KMS-11 (cell line): ENCODE measurements at regions not wholly inside any gene's neighbourhood (a gene's known extent, or its start where the extent isn't known, plus 50 kb on each side); places are given as distances from the start of the nearest gene placed in this dataset.

Experiments used
- H2AFZ ChIP-seq: fragments of 200-600 bp; sonication (generic); 2 replicates; pipeline ENCODE4 v1.6.1; 2016; ENCODE audit warnings: antibody characterized with exemption, mixed run types, low read depth
- H3K27ac ChIP-seq: fragments of 200-600 bp; sonication (generic); 2 replicates; pipeline ENCODE4 v1.6.1; 2016; ENCODE audit warnings: mild to moderate bottlenecking, mixed run types
- H3K27me3 ChIP-seq: fragments of 200-600 bp; sonication (generic); 2 replicates; pipeline ENCODE4 v1.6.1; 2017; ENCODE audit warnings: mild to moderate bottlenecking, low read depth, mixed run types, moderate library complexity; ENCODE audit not compliant: insufficient read depth
- H3K36me3 ChIP-seq: fragments of 200-600 bp; sonication (generic); 2 replicates; pipeline ENCODE4 v1.6.1; 2017; ENCODE audit warnings: mild to moderate bottlenecking, mixed run types; ENCODE audit not compliant: insufficient read depth
- H3K4me1 ChIP-seq: fragments of 200-600 bp; sonication (generic); 2 replicates; pipeline ENCODE4 v1.6.1; 2016; ENCODE audit warnings: mild to moderate bottlenecking, low read depth, mixed run types; ENCODE audit not compliant: poor library complexity, severe bottlenecking
- H3K4me2 ChIP-seq: fragments of 200-600 bp; sonication (generic); 2 replicates; pipeline ENCODE4 v1.7.0; 2016; ENCODE audit warnings: mild to moderate bottlenecking, mixed run types
- H3K4me3 ChIP-seq: fragments of 200-600 bp; sonication (generic); IDR thresholded peaks from 2 replicates; pipeline ENCODE4 v1.6.1; 2017; ENCODE audit warnings: low read depth, low read length, mixed read lengths; ENCODE audit not compliant: insufficient read depth
- H3K79me2 ChIP-seq: fragments of 200-600 bp; sonication (generic); 2 replicates; pipeline ENCODE4 v1.6.1; 2016; ENCODE audit warnings: low read depth, mixed run types; ENCODE audit not compliant: insufficient read depth
- H3K9ac ChIP-seq: fragments of 200-600 bp; sonication (generic); 2 replicates; pipeline ENCODE4 v1.6.1; 2016; ENCODE audit warnings: mild to moderate bottlenecking, mixed run types
- H4K20me1 ChIP-seq: fragments of 200-600 bp; sonication (generic); 2 replicates; pipeline ENCODE4 v1.6.1; 2016; ENCODE audit warnings: mild to moderate bottlenecking, mixed run types; ENCODE audit not compliant: insufficient read depth
- TF ChIP-seq, protein P1 (sequence below): fragments of 200-600 bp; sonication (generic); conservative IDR thresholded peaks from 2 replicates; pipeline ENCODE4 v1.6.1; 2017; ENCODE audit warnings: low read depth, mild to moderate bottlenecking, antibody characterized with exemption, low read length, moderate library complexity, mixed read lengths

DNA sequence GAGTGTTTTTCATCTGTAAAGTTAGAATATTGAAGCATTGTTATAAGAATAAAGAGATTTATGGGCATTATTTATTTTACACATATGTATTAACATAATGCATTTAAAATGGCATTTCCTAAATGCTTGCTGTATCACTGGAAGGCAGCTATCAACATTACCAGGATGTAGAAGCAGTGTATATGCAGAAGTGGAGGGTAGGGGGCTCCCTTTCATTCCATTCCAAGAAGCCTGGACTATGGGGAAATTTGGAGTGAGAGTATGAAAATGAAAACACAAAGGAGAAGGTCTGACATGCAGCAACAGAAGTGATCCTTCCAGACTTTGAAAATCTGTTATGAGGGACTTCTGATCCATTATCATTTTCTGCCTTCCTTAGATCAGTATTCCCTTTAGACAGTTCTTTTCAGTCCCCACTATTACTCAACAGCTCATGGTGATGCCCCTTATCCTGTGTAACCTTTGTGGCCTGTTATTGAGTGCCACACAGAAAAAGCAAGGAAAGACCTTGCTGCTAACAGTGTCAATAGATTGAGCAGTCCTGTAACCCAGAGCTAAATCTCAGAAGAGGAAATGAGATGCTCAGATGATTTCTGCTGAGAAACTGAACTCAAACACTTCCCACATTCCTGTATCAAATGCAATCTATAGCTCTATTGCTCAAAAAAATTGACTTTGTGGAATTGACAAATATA is 216.6 kb downstream of the HNMT start:
- Histone ChIP-seq H3K9ac (no peak overlapping the region), H4K20me1 (no peaks in the 10 kb centered on the region), H3K27ac (no peak overlapping the region), H3K4me3 (no peak overlapping the region), H3K36me3 (no peaks in the 10 kb centered on the region), H3K4me1 (no peaks in the 10 kb centered on the region), H3K4me2 (no peak overlapping the region), H2AFZ (no peak overlapping the region), H3K79me2 (no peaks in the 10 kb centered on the region), H3K27me3 (no peaks in the 10 kb centered on the region)
- TF ChIP-seq, protein P1, sequence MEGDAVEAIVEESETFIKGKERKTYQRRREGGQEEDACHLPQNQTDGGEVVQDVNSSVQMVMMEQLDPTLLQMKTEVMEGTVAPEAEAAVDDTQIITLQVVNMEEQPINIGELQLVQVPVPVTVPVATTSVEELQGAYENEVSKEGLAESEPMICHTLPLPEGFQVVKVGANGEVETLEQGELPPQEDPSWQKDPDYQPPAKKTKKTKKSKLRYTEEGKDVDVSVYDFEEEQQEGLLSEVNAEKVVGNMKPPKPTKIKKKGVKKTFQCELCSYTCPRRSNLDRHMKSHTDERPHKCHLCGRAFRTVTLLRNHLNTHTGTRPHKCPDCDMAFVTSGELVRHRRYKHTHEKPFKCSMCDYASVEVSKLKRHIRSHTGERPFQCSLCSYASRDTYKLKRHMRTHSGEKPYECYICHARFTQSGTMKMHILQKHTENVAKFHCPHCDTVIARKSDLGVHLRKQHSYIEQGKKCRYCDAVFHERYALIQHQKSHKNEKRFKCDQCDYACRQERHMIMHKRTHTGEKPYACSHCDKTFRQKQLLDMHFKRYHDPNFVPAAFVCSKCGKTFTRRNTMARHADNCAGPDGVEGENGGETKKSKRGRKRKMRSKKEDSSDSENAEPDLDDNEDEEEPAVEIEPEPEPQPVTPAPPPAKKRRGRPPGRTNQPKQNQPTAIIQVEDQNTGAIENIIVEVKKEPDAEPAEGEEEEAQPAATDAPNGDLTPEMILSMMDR = no peak

DNA sequence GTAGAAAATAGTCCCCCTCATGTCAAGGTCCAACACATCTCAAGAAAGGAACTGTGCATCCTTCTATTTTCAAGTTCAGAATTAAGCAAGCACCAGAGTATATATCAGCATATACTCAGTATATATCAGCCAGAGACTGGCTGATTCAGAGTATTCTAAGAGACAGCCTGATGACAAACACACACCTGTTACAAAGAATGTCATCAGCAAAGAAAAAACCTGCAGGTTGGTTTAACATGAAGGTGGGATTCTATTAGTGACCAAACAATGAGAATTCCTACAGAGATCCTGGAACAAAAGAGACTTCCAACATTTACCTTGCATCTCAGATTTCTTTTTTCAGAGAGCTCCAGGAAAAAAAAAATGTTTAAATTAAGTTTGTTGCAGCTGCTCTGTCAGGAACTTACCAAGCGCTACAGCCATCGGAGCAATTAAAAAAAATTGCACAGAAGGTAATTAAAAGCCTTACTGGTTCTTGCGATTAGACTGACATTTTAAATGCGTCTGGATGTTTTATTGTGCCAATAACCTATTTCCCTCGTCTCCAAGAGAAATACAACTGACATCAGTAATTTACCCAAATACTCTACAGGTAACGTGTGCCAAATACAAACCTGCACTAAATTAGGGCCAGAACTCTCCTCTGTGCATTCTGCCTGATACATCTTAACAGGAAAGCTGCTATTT is 218.1 kb downstream of the HNMT start:
- Histone ChIP-seq H4K20me1 (no peaks in the 10 kb centered on the region), H3K4me2 (no peak overlapping the region), H3K27me3 (no peaks in the 10 kb centered on the region), H3K4me1 (no peaks in the 10 kb centered on the region), H2AFZ (no peak overlapping the region), H3K9ac (no peak overlapping the region), H3K36me3 (no peaks in the 10 kb centered on the region), H3K27ac (no peak overlapping the region), H3K4me3 (no peak overlapping the region), H3K79me2 (no peaks in the 10 kb centered on the region)
- TF ChIP-seq, protein P1 = no peak

DNA sequence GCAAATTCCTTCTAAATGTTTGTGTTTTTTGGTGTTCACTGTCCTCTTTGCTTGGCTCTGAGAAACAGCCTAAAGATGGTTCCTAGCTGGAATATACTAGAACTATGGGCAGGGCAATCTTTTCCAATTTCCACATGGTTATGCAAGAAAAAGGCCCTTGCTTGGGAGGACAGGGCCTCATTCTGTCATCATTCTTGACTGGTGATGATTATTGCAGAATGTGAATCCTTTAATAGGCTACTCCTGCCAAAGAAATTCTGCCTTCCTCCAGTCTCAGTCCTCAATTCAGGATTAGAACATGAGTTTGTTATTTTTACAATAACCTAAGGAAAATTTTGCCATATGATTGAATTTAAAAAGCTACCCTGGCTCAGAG is 218.7 kb downstream of the HNMT start:
- Histone ChIP-seq H3K79me2 (no peaks in the 10 kb centered on the region), H4K20me1 (no peaks in the 10 kb centered on the region), H3K27ac (no peak overlapping the region), H3K4me2 (no peak overlapping the region), H3K36me3 (no peaks in the 10 kb centered on the region), H3K4me3 (no peak overlapping the region), H2AFZ (no peak overlapping the region), H3K9ac (no peak overlapping the region), H3K4me1 (no peaks in the 10 kb centered on the region), H3K27me3 (no peaks in the 10 kb centered on the region)
- TF ChIP-seq, protein P1 = no peak

DNA sequence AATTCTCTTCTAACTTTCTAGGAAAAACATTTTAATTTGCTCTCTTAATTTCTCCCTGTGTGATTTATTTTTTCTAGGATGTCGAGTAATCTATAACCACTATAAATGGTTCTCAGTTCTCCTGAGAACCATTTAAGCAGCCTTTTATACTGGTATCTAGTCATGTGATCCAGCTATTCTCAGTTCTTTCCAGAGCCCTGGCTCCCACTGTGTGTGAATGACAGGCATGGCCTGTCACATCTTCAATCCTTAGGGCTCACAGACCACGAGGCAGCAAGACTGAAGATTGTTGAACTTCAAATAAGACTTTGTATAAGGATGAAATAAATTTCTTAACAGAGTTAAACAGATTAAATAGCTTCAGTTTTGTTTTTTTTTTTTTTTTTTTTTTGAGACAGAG is 219.4 kb downstream of the HNMT start:
- TF ChIP-seq, protein P1 = no peak
- Histone ChIP-seq H3K79me2 (no peaks in the 10 kb centered on the region), H3K36me3 (no peaks in the 10 kb centered on the region), H3K9ac (no peak overlapping the region), H4K20me1 (no peaks in the 10 kb centered on the region), H3K27ac (no peak overlapping the region), H3K4me1 (no peaks in the 10 kb centered on the region), H2AFZ (no peak overlapping the region), H3K27me3 (no peaks in the 10 kb centered on the region), H3K4me2 (no peak overlapping the region), H3K4me3 (no peak overlapping the region)
